Osteoblast (primary cell): ENCODE measurements at regions not wholly inside any gene's neighbourhood (a gene's known extent, or its start where the extent isn't known, plus 50 kb on each side); places are given as distances from the start of the nearest gene placed in this dataset.

Source experiments
- DNase-seq: peaks from one replicate; pipeline ENCODE4 v3.0.0; 2011; ENCODE audit warnings: low spot score, mixed read lengths; ENCODE audit not compliant: insufficient read length; ENCODE audit errors: missing footprints
- H2AFZ ChIP-seq: 2 replicates; pipeline ENCODE4 v1.6.0; 2011; ENCODE audit warnings: mild to moderate bottlenecking, low read length
- H3K27ac ChIP-seq: 2 replicates; pipeline ENCODE4 v1.5.1; 2011; ENCODE audit warnings: mild to moderate bottlenecking, low read depth, low read length, moderate library complexity
- H3K27me3 ChIP-seq: 2 replicates; pipeline ENCODE4 v1.6.0; 2012; ENCODE audit warnings: mild to moderate bottlenecking, control low read depth, inconsistent platforms, low read length, moderate library complexity; ENCODE audit not compliant: insufficient read depth
- H3K36me3 ChIP-seq: 2 replicates; pipeline ENCODE4 v1.5.1; 2011; ENCODE audit warnings: mild to moderate bottlenecking, low read length, control low read depth, moderate library complexity; ENCODE audit not compliant: insufficient read depth
- H3K4me1 ChIP-seq: 2 replicates; pipeline ENCODE4 v1.5.1; 2011; ENCODE audit warnings: mild to moderate bottlenecking, low read length, control low read depth, moderate library complexity; ENCODE audit not compliant: insufficient read depth
- H3K4me2 ChIP-seq: 2 replicates; pipeline ENCODE4 v1.6.0; 2011; ENCODE audit warnings: mild to moderate bottlenecking, low read length; ENCODE audit not compliant: insufficient read depth
- H3K4me3 ChIP-seq: fragments of 200-600 bp; sonication (generic); 3 replicates; pipeline ENCODE4 v1.5.1; 2012; ENCODE audit warnings: mild to moderate bottlenecking, low read length, inconsistent platforms; ENCODE audit not compliant: insufficient read depth
- H3K79me2 ChIP-seq: 2 replicates; pipeline ENCODE4 v1.6.0; 2012; ENCODE audit warnings: mild to moderate bottlenecking, low read length, control low read depth, inconsistent platforms; ENCODE audit not compliant: insufficient read depth
- H3K9me3 ChIP-seq: 2 replicates; pipeline ENCODE4 v1.5.1; 2011; ENCODE audit warnings: low read depth, low read length, control low read depth
- H4K20me1 ChIP-seq: 2 replicates; pipeline ENCODE4 v1.6.0; 2012; ENCODE audit warnings: mild to moderate bottlenecking, low read length, control low read depth; ENCODE audit not compliant: insufficient read depth
- TF ChIP-seq, protein P1 (sequence below): IDR thresholded peaks from 2 replicates; pipeline ENCODE4 v1.5.1; 2011; ENCODE audit warnings: mild to moderate bottlenecking, low read depth, low read length, moderate library complexity; ENCODE audit errors: extremely low read depth

DNA sequence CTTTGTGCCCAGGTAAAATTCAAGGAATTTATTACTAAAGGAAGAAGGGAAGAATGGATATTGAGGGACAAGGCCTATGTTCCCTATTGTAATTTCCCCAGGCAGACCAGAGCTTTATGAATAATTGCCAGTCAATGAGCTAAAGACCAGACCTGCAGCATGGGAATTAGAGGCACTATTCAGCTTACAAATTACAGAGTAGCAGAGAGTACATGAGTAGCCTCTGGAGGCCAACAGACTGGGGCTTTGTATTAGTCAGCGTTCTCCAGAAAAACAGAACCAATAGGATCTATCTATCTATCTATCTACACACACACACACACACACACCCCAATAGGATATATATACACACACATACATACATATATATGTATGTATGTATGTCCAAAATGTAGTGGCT lies 120.0 kb upstream of the RPH3A start:
- H3K79me2 ChIP-seq: no peaks in the 10 kb centered on the region
- TF ChIP-seq, protein P1, sequence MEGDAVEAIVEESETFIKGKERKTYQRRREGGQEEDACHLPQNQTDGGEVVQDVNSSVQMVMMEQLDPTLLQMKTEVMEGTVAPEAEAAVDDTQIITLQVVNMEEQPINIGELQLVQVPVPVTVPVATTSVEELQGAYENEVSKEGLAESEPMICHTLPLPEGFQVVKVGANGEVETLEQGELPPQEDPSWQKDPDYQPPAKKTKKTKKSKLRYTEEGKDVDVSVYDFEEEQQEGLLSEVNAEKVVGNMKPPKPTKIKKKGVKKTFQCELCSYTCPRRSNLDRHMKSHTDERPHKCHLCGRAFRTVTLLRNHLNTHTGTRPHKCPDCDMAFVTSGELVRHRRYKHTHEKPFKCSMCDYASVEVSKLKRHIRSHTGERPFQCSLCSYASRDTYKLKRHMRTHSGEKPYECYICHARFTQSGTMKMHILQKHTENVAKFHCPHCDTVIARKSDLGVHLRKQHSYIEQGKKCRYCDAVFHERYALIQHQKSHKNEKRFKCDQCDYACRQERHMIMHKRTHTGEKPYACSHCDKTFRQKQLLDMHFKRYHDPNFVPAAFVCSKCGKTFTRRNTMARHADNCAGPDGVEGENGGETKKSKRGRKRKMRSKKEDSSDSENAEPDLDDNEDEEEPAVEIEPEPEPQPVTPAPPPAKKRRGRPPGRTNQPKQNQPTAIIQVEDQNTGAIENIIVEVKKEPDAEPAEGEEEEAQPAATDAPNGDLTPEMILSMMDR: no peak

DNA sequence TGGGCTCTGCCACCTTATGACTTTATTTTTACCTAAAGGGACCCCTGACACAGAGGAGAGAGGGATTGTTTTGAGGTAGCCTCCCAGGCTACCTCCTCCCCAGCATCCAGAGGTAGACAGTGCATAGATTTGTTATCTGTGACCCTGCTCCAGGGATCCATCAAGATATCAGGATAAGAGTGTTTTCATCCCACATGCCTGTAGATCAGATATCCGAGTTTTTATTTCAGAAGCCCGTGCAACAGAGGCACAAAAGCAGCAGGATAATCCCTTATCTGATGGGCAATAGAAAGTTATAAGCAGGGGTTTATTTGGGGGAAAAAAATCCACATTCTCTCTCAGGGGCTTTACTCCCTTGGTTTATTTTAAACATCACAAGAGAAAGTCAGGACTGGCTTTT lies 117.0 kb upstream of the RPH3A start:
- Histone ChIP-seq H3K4me1 (no peaks in the 10 kb centered on the region), H2AFZ (no peak overlapping the region), H3K36me3 (no peaks in the 10 kb centered on the region), H3K4me3 (no peak overlapping the region), H3K79me2 (no peaks in the 10 kb centered on the region), H3K4me2 (no peak overlapping the region), H4K20me1 (no peaks in the 10 kb centered on the region), H3K9me3 (no peaks in the 10 kb centered on the region), H3K27ac (no peak overlapping the region), H3K27me3 (no peaks in the 10 kb centered on the region)
- TF ChIP-seq, protein P1: no peak
- DNase-seq: no peak

More for the DNA sequence above, 120.0 kb upstream of the RPH3A start:
- H3K4me3 ChIP-seq: no peak overlapping the region
- no peak overlapping the region for H2AFZ ChIP-seq
- no peak overlapping the region for H3K27ac ChIP-seq
- no peaks in the 10 kb centered on the region for H4K20me1 ChIP-seq
- no peaks in the 10 kb centered on the region for H3K36me3 ChIP-seq
- no peaks in the 10 kb centered on the region for H3K4me1 ChIP-seq
- H3K27me3 ChIP-seq: no peaks in the 10 kb centered on the region
- DNase-seq: no peak
- H3K9me3 ChIP-seq: no peaks in the 10 kb centered on the region
- H3K4me2 ChIP-seq: no peak overlapping the region

DNA sequence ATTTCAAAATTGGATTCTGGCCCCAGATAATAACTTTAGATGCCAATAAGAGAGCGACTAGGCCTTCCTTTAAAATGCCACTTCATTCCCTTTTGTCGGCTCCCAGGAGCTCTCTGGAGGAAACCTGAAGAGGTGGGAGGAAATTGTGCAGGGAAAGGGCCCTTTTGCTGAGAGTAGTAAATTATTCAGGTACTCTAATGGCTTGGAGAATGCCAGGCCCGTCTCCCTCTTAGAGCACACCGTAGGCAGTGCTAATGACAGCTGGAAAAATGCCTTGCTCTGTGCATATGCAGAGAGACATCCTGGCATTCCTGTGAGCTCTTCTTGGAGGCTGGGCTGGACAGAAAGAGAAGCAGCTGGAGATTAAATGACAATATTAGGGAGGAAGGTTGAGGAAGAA lies 115.0 kb upstream of the RPH3A start:
- DNase-seq: no peak
- Histone ChIP-seq H4K20me1 (no peaks in the 10 kb centered on the region), H3K36me3 (no peaks in the 10 kb centered on the region), H3K4me1 (no peaks in the 10 kb centered on the region), H3K4me2 (no peak overlapping the region), H3K9me3 (no peaks in the 10 kb centered on the region), H2AFZ (no peak overlapping the region), H3K27me3 (no peaks in the 10 kb centered on the region), H3K4me3 (no peak overlapping the region), H3K79me2 (no peaks in the 10 kb centered on the region), H3K27ac (no peak overlapping the region)
- TF ChIP-seq, protein P1: no peak

DNA sequence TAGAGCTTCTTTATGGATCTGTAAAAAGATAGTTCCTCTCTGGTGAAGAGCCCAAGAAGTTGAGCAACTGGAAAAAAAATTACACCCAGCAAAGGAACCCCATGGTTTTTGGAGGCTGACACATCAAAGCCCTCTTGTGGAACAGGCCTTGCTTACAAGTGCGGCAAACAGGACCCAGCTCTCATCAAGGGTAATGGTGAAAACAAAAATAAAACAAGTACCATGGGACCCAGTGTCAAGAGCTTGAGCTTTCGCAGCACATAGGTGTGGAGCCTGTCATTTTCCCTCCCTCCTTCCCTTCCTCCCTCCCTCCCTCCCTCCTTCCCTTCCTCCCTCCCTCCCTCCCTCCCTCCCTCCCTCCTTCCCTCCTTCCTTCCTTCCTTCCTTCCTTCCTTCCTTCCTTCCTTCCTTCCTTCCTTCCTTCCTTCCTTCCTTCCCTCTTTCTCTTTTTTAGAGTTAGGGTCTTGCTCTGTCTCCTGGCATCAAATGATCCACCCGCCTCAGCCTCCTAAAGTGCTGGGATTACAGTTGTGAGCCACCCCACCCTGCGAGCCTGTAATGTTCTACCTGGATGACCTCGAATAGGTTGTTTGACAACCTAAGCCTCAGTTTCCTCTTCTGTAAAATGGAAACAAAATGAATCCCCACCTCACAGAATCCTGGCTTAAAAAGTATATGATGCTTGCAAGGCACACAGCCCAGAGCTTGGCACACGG lies 114.3 kb upstream of the RPH3A start:
- no peaks in the 10 kb centered on the region for H3K27me3 ChIP-seq
- TF ChIP-seq, protein P1: no peak

More for the DNA sequence above, 114.3 kb upstream of the RPH3A start:
- Histone ChIP-seq H3K27ac (no peak overlapping the region), H3K36me3 (no peaks in the 10 kb centered on the region), H3K4me2 (no peak overlapping the region), H2AFZ (no peak overlapping the region), H3K79me2 (no peaks in the 10 kb centered on the region), H4K20me1 (no peaks in the 10 kb centered on the region), H3K4me3 (no peak overlapping the region), H3K9me3 (no peaks in the 10 kb centered on the region), H3K4me1 (no peaks in the 10 kb centered on the region)
- DNase-seq: no peak
